ENCODE measurements at regions not wholly inside any gene's neighbourhood (a gene's known extent, or its start where the extent isn't known, plus 50 kb on each side); places are given as distances from the start of the nearest gene placed in this dataset.
A peak's percentile ranks its signal among the peaks of the same experiment; 100 is the strongest.
"Not testable (repeated sequence)": the region's sequence is repeated elsewhere in the genome, so short reads cannot be mapped to it uniquely, and the experiment has no call there.

DNA sequence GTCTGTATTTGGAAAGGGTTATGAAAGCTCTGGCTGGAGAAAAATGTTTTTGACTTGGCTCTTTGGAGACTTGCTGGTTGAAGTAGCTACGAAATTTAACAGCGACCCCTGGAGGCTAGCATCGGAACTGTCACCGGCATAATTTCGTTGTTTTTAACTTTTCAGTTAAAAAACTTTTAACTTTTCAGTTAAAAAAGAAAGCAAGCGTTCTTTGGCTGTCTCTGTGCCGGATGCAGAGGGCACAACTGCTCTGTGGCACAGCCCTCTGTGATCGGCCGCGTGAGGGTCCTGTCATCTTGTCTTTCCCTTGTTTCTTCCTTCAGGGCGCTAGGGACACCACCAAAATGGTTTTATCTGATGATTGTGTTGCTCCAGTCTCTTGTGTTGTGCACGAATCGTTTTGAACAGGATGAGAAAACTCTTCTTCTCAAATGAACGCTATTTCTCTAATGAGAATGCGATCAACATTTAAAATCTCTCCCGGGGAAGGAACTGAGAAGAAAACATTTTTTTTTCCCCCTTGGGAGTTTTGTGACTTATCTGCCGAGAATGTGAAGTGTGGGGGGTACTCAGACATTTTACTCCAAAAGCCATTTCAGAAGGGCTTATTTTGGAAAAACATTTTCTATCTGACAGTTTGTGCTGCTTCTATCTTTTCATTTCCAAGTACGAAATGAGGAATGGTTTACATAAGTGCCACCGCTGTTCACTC lies 57.1 kb downstream of the ADCYAP1 start:
- DNase-seq, result peak in 3 of 14 donors; percentile 3 to 11 (median 11)

DNA sequence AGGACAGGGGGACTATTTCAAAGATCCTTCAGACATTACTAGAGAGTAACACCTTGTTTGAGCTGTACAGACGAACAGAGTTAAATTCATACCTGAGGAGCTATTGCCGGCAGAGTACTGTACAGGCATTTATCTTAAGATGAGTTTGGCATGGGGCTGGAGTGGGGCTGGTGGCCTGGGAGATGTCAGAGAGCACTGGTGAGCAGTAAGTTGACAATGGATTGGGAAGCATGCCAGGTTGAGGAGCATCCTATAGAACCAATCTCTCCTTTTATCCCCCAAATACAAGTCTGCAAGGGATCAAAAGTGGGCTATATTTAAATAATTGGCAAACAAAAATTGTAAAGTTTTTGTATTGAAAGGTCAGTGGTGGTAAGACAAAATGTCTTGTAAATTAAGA lies 58.6 kb downstream of the ADCYAP1 start:
- no peak for DNase-seq

DNA sequence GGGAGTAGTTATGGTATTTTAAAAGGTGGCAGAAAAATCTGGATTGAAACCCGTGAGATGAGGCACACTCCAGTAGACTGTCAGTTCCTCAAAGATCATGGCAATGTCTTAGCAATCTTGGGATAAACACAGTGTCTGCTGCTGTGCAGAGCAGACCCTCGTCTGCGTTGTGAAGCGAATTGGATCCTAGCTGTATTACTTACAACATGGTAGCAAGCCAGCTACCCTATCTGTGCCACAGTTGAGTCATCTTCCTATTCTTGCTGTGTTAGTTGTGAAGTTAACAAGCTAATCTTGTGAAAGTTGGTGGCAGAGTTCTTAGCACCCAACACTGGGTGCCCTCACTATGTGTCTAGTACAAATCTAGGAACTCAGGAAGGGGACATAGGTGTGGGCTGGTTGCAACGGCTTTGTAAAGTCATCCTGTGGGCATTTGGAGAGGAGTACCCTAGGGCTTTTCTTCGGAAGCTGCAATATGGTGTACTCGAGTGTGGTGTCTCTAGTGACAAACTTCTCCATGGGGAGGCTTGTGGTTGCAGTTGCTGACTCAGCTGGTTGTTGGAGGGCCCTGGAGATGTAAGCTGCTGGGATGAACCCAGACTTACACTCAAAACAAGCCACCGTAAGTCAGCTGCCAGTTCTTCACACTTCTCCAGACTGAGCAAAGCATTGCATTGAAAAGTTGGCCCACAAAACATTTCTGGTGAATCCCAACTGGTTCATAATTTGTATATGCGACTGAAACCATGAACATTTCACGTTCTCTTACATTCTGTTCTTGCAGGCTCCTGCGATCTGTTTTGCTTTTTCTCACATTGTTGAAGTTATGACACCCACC lies 61.5 kb downstream of the ADCYAP1 start:
- no peak for DNase-seq

DNA sequence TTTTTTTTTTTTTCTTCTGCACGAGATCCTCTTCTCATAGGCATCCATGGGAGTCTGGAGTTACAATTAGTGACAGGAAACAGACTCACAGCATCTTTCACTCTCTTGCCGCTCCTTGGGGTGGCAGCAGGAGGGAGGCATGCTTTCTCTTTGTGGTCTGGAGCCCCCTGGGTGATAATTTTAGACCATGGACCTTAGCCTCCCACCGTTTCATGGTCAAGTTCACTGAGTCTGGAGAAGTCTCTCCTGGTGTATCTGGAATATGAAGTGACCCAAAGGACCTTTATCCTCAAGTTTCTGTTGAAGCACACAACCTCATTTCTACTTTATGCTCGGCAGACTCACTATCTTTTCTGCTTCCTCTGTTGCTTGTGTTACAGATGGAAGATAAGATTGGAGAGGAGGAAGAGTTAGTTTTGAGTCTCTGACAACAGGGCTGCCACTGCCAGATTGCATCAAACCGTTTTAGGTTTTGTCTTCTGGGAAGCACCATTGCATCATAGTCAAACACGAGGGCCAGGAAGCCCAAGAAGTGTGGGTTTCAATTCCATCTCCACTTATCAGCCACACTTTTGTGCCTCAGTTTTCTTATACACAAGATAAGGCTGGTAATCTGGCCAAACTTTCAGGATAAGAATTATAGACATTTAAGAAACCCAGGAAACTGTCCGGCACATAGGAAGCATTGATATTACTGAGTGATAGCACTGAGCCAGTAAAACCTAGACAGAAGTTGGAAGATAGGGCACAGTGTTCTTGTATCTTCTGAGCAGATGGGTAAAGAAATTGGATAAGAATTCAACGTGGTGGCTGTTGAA lies 62.3 kb downstream of the ADCYAP1 start:
- no peak for DNase-seq

DNA sequence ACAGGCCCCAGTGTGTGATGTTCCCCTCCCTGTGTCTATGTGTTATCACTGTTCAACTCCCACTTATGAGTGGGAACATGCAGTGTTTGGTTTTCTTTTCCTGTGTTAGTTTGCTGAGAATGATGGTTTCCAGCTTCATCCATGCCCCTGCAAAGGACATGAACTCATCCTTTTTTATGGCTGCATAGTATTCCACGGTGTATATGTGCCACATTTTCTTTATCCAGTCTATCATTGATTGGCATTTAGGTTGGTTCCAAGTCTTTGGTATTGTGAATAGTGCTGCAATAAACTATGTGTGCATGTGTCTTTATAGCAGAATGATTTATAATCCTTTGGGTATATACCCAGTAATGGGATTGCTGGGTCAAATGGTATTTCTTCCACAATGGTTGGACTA lies 64.2 kb downstream of the ADCYAP1 start:
- DNase-seq, result not testable (repeated sequence)

DNA sequence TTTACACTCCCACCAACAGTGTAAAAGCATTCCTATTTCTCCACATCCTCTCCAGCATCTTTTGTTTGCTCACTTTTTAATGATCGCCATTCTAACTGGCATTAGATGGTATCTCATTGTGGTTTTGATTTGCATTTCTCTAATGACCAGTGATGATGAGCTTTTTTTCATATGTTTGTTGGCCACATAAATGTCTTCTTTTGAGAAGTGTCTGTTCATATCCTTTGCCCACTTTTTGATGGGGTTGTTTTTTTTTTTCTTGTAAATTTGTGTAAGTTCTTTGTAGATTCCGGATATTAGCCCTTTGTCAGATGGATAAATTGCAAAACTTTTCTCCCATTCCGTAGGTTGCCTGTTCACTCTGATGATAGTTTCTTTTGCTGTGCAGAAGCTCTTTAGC lies 64.6 kb downstream of the ADCYAP1 start:
- not testable (repeated sequence) for DNase-seq

DNA sequence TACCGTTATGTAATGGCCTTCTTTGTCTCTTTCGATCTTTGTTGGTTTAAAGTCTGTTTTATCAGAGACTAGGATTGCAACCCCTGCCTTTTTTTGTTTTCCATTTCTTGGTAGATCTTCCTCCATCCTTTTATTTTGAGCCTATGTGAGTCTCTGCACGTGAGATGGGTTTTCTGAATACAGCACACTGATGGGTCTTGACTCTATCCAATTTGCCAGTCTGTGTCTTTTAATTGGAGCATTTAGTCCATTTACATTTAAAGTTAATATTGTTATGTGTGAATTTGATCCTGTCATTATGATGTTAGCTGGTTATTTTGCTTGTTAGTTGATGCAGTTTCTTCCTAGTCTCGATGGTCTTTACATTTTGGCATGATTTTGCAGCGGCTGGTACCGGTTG lies 69.9 kb downstream of the ADCYAP1 start:
- not testable (repeated sequence) for DNase-seq

DNA sequence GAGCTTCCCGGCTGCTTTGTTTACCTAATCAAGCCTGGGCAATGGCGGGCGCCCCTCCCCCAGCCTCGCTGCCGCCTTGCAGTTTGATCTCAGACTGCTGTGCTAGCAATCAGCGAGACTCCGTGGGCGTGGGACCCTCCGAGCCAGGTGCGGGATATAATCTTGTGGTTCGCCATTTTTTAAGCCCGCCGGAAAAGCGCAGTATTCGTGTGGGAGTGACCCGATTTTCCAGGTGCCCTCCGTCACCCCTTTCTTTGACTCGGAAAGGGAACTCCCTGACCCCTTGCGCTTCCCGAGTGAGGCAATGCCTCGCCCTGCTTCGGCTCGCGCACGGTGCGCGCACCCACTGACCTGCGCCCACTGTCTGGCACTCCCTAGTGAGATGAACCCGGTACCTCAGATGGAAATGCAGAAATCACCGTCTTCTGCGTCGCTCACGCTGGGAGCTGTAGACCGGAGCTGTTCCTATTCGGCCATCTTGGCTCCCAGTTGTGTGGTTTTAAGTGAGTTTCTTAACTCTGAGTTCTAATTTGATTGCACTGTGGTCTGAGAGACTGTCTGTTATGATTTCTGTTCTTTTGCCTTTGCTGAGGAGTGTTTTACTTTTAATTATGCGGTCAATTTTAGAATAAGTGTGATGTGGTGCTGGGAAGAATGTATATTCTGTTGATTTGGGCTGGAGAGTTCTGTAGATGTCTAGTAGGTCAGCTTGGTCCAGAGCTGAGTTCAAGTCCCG lies 71.9 kb downstream of the ADCYAP1 start:
- DNase-seq, result not testable (repeated sequence)

DNA sequence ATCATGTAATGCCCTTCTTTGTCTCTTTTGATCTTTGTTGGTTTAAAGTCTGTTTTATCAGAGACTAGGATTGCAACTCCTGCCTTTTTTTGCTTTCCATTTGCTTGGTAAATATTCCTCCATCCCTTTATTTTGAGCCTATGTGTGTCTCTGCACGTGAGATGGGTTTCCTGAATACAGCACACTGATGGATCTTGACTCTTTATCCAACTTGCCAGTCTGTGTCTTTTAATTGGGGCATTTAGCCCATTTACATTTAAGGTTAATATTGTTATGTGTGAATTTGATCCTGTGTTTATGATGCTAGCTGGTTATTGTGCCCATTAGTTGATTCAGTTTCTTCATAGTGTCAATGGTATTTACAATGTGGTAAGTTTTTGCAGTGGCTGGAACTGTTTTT lies 72.7 kb downstream of the ADCYAP1 start:
- not testable (repeated sequence) for DNase-seq

DNA sequence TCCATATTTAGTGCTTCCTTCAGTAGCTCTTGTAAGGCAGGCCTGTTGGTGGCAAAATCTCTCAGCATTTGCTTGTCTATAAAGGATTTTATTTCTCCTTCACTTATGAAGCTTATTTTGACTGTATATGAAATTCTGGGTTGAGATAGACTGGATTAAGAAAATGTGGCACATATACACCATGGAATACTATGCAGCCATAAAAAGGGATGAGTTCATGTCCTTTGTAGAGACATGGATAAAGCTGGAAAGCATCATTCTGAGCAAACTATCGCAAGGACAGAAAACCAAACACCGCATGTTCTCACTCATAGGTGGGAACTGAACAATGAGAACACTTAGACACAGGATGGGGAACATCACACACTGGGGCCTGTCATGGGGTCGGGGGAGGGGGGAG lies 73.1 kb downstream of the ADCYAP1 start:
- DNase-seq, result not testable (repeated sequence)

DNA sequence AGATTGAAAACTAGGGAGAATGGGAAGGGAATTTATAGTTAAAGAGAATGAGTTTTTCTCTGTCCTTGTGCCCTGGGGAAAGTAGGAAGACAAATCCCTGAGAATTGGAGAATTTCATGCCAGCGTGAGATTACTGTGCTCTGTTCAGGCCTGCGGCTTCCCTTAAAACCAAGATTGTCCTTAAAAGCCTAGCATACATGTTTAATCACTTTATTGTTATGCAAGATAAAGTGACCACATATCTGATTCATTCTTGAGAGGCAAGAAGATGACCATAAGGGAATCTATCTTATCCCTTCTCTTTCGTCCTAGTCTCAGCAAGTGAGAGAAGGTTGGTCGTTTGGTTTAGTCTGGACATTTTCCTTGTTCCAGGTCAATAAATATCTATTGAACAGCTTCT lies 75.9 kb downstream of the ADCYAP1 start:
- no peak for DNase-seq

DNA sequence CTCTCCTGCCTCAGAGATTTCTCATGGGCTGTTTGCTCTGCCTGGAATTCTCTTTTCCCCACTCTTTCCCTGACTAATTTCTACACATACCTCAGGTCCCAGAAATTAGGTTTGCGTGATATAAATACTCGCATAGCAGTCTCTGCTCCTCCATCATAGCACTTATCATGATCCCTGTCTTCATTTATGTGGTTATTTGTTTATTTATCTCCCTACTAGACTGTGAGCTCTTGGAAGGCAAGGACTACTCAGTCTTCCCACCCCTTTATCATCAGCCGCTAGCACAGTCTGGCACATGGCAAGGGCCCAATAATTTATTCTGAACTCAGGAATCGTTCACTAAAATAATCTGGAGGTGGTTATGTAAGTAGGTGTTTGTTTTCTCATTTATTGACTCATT lies 79.3 kb downstream of the ADCYAP1 start:
- no peak for DNase-seq

DNA sequence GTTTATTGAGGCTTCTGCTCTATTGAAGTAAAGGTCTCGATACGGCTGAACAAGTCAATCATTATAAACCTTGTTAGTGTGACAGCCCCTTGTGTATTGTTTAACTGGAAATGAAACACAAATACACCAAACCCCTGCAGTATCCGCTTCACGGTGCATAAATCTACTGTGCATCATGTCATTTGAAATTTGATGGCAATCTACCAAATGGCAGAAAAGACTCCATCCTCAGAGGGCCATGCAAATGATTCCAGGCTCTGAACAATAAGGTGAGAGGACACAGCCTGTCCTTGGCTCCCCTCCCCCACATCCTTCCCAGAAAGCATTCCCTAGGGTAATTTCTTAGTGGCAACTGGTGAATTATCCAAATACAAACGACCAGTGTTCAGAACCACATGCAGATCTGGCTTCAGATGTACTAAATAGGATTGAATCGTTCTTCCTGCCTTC lies 80.6 kb downstream of the ADCYAP1 start:
- DNase-seq, result peak in 1 of 14 donors; percentile 7

DNA sequence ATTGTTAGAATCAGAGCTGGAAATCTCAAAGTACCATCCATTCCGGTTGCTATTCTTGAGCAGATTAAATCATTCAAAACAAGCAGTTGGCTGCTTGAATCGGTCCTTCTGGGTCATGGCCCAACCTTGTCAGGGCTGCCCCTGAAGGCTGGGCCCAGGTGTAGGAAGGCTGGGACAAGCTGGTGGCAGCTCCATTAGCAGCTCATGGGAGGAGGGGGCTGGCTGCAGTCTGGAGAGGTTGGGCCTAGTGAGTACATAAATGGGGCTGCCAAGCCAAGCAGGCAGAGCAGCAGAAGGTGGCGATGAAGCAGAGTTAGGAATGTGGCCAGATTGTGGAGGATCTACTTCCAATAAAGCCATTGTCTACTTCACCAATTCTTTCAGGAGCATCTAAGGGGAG lies 81.4 kb downstream of the ADCYAP1 start:
- DNase-seq, result peak in 1 of 14 donors; percentile 27

DNA sequence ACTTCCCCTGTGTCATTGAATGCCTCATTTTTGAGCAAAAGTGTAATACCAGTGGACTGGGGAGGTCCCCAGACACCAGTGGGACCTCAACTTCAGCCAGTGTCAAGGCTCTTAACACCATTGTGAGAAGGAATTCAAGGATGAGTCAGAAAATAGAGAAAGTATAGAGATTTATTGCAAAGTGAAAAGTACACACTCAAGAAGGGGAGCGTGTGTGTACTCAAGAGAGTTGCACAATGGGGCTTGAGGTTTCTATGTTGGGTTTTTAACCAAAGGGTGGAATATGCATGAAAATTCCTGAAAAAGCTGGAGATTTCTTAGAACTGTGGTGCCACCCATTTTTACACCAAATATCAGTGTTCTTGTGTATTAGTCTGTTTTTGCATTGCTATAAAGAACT lies 81.9 kb downstream of the ADCYAP1 start:
- no peak for DNase-seq

DNA sequence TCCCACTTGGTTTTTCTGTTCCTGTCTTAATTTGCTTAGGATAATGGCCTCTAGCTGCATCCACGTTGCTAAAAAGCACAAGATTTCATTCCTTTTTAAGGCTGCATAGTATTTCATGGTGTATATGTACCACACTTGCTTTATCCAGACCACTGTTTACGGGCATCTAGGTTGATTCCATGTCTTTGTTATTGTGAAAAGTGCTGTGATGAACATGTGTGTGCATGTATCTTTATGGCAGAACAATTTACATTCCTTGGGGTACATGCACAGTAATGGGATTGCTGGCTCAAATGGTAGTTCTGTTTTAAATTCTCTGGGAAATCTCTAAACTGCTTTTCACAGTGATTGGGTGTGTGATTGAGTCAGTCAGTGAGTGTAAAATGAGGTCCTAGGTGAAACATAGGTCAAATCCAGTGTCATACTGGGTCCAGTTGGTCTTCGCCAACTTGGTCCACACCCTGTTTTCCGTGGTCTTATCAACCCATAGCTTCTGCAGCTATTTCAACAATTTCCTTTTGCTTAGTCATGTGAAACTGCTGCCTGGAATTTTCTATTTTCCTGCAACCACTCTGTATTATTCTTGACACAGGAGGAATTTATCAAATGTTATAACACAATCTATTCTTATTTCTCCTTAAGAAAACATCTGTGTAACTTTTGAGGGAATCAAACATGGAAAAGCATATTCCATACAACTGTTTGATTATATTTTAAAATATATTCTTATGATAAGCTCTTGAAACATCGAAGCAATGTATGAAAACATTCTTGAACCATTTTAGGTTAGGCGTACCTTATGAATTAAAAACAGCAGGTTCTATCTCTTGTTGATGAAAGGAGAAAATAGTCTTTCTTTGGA lies 82.9 kb downstream of the ADCYAP1 start:
- no peak for DNase-seq

DNA sequence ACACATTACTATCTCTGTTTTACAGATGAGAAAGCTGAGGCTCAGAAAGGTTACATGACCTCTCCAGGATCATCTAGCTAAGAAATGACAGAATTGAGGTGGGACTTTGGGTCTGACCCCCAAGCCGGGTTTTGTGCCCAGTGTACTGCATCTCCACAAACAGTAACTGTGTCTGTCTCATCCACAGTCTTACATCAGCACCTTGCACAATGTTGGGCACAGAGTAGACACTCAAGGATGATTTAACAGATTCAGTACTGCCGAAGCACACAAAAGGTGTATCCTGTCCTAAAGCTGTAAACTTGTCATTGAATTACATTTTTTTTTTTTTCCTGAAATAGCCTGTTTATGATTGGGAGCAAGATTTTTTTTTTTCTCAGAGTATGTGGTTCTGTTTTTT lies 84.8 kb downstream of the ADCYAP1 start:
- DNase-seq, result no peak

DNA sequence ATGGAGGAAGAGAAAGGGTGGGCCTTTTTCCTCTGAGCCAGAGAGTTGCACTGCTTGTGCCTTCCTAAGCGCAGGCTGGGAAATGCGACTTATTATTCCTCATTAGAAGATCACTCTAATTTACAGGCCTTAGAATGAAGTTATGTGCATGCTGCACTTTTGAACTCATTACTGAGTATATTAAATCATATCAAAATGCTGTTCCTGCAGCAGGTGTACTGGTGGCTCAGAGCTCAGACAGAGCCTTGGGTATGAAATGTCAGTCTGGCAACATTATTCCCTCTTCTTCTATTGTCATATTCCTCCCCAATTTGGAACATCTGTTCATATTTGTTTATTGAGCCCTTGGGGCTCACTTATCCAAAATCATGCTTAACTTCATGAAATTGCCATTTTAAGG lies 85.5 kb downstream of the ADCYAP1 start:
- DNase-seq, result no peak

DNA sequence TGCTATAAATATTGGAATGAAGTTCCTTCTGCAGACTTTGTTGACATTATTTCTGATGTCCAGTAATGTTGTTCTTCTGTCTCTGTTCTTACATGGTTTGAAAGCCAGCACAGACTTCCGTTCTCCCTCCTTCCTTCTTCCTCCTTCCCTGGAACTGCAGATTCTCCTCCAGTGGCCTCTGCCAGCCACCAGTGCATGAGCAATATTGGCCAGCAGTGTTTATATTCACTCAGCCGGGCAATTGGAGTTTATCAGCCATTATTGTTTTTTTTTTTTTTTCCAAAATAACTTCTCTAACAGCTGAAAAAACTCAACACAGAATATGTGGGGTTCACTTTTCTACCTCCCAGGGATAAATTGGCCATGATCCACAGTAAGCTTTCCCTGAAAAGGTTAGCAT lies 86.8 kb downstream of the ADCYAP1 start:
- DNase-seq, result no peak

DNA sequence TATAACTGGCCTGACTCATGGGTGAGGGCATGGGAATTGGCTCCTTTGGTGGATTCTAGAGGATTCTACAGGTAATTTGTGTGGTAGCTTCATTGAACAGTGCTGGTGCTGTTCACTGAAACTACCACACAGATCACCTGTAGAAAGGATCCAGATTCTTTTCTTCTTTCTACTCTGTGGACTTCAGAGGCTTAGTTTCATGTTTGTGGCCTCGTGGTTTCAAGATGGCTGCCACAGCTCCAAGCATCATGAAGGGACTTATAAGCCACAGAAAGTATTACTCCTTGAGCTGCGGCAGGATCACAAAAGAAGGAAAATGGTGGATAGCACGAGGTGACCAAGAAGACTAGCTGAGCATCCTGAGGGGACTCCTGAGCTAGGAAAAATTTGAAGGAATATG lies 88.9 kb downstream of the ADCYAP1 start:
- no peak for DNase-seq

DNA sequence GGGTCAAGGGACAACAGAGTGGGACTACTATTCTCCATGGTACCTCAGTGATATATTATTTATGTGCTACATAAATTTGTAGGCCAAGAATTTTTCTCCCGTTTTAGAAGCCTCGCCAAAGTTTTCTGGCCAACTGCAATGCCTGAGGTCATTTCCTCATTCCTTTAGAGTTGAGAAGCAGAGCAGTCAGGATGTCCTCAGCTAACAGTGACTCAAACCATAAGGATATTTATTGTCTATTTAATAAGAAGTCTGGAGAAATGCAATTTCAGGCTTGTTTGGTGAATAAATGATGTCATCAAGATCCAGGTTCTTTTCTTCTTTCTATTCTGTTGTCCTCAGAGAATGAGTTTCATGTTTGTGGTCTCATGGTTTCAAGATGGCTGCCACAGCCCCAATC lies 91.0 kb downstream of the ADCYAP1 start:
- DNase-seq, result no peak

Measured in C1 segment of cervical spinal cord (tissue), 14 donors.